ENCODE measurements at regions not wholly inside any gene's neighbourhood (a gene's known extent, or its start where the extent isn't known, plus 50 kb on each side); places are given as distances from the start of the nearest gene placed in this dataset.

DNA sequence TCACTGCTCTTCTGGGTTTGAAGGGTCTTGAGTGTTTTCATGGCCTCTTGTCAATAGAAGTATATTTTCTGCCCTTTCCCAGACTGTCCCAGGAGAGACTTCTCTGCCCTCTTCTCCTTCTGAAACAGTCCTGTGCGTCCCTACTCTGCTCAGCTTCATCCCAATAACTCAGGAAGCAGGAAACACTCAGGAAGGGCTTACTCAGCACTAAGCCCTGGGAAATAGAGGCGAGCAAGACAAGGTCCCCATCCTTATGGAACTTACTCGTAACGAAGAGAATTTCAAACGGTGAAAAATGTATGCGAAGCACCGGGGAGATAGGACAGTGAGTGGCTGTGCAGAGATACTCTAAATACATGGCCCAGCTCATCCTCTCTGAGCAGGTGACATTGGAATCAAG lies 52.8 kb upstream of the TFRC start:
- TF ChIP-seq, protein P1, sequence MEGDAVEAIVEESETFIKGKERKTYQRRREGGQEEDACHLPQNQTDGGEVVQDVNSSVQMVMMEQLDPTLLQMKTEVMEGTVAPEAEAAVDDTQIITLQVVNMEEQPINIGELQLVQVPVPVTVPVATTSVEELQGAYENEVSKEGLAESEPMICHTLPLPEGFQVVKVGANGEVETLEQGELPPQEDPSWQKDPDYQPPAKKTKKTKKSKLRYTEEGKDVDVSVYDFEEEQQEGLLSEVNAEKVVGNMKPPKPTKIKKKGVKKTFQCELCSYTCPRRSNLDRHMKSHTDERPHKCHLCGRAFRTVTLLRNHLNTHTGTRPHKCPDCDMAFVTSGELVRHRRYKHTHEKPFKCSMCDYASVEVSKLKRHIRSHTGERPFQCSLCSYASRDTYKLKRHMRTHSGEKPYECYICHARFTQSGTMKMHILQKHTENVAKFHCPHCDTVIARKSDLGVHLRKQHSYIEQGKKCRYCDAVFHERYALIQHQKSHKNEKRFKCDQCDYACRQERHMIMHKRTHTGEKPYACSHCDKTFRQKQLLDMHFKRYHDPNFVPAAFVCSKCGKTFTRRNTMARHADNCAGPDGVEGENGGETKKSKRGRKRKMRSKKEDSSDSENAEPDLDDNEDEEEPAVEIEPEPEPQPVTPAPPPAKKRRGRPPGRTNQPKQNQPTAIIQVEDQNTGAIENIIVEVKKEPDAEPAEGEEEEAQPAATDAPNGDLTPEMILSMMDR (conservative IDR thresholded peaks at IDR 0.05; ENCODE audit: low read length): no peak
- no peak for TF ChIP-seq EZH2phosphoT487 (IDR thresholded peaks at IDR 0.05; ENCODE audit: borderline replicate concordance)
